ENCODE measurements at regions not wholly inside any gene's neighbourhood (a gene's known extent, or its start where the extent isn't known, plus 50 kb on each side); places are given as distances from the start of the nearest gene placed in this dataset.

GRCh38 chr5:43967165-43967564 is 364.2 kb downstream of the NNT start:
- H4K20me1 ChIP-seq (ENCODE audit: insufficient read depth) = no peaks in the 10 kb centered on the region
- CTCF ChIA-PET = no interaction called here
- no peak overlapping the region for H2AFZ ChIP-seq (ENCODE audit: low read depth, low read length, poor library complexity, severe bottlenecking)
- H3K27me3 ChIP-seq (ENCODE audit: insufficient read depth, low read length) = no peaks in the 10 kb centered on the region
- intact Hi-C loops (cut with micrococcal nuclease) = no loop called here
- no peaks in the 10 kb centered on the region for H3K9me3 ChIP-seq (ENCODE audit: control insufficient read depth in 1 of 2, insufficient read depth in 1 of 2, low read depth in 1 of 2, low read length in 2 of 2)
- no peak for TF ChIP-seq POLR2A (IDR thresholded peaks at IDR 0.05; ENCODE audit: borderline replicate concordance, extremely low read depth, insufficient read depth, insufficient read length)
- no peak for TF ChIP-seq JUND (IDR thresholded peaks at IDR 0.05)
- TF ChIP-seq FOSL1 (IDR thresholded peaks at IDR 0.05; ENCODE audit: low read depth) = no peak
- TF ChIP-seq EGR1 (IDR thresholded peaks at IDR 0.05; ENCODE audit: low read depth) = no peak
- no peak for TF ChIP-seq CTCF (IDR thresholded peaks at IDR 0.05 in 2 of 3, conservative IDR thresholded peaks at IDR 0.05 in 1 of 3; ENCODE audit: borderline replicate concordance in 1 of 3, insufficient read depth in 1 of 3, low read depth in 2 of 3, low read length in 2 of 3)
- no peaks in the 10 kb centered on the region for H3K9me2 ChIP-seq (ENCODE audit: insufficient read depth)
- POLR2A ChIA-PET = no interaction called here
- no peaks in the 10 kb centered on the region for H3K4me1 ChIP-seq (ENCODE audit: control insufficient read depth in 1 of 2, insufficient read depth in 2 of 2, low read length in 2 of 2)
- H3K4me3 ChIP-seq (replicated peaks in 1 of 2; ENCODE audit: low read depth in 1 of 2, low read length in 2 of 2) = no peak overlapping the region
- DNase-seq (ENCODE audit: low read depth, low spot score) (no peak), ATAC-seq (no peak)
- RAD21 ChIA-PET (ENCODE audit: low non-redundant PET in 1 of 2, low total read pairs in 2 of 2, uncharacterized antibody in 2 of 2, unreplicated experiment in 2 of 2) = no interaction called here
- H3K27ac ChIP-seq (ENCODE audit: low read depth, low read length) = no peak overlapping the region
- no peak overlapping the region for H3K9ac ChIP-seq (ENCODE audit: low read length)
- no peak overlapping the region for H3K4me2 ChIP-seq (ENCODE audit: low read length)
- BruUV-seq (replicated peaks) = no TSS peak
- H3K36me3 ChIP-seq (ENCODE audit: control insufficient read depth in 1 of 2, insufficient read depth in 2 of 2, low read length in 2 of 2) = no peaks in the 10 kb centered on the region
- H3K79me2 ChIP-seq (ENCODE audit: insufficient read depth, low read length) = no peaks in the 10 kb centered on the region

GRCh38 chr5:43959144-43959543 is 356.2 kb downstream of the NNT start:
- ChIA-PET RAD21 (ENCODE audit: low non-redundant PET in 1 of 2, low total read pairs in 2 of 2, uncharacterized antibody in 2 of 2, unreplicated experiment in 2 of 2) (no interaction called here), CTCF (no interaction called here), POLR2A (no interaction called here)
- Histone ChIP-seq H2AFZ (ENCODE audit: low read depth, low read length, poor library complexity, severe bottlenecking) (no peak overlapping the region), H3K36me3 (ENCODE audit: control insufficient read depth in 1 of 2, insufficient read depth in 2 of 2, low read length in 2 of 2) (no peaks in the 10 kb centered on the region), H3K27me3 (ENCODE audit: insufficient read depth, low read length) (no peaks in the 10 kb centered on the region), H3K9me3 (ENCODE audit: control insufficient read depth in 1 of 2, insufficient read depth in 1 of 2, low read depth in 1 of 2, low read length in 2 of 2) (no peaks in the 10 kb centered on the region), H4K20me1 (ENCODE audit: insufficient read depth) (no peaks in the 10 kb centered on the region), H3K9ac (ENCODE audit: low read length) (no peak overlapping the region), H3K4me1 (ENCODE audit: control insufficient read depth in 1 of 2, insufficient read depth in 2 of 2, low read length in 2 of 2) (no peaks in the 10 kb centered on the region), H3K4me3 (replicated peaks in 1 of 2; ENCODE audit: low read depth in 1 of 2, low read length in 2 of 2) (no peak overlapping the region), H3K9me2 (ENCODE audit: insufficient read depth) (no peaks in the 10 kb centered on the region), H3K4me2 (ENCODE audit: low read length) (no peak overlapping the region), H3K27ac (ENCODE audit: low read depth, low read length) (no peak overlapping the region), H3K79me2 (ENCODE audit: insufficient read depth, low read length) (no peaks in the 10 kb centered on the region)
- ATAC-seq (no peak), DNase-seq (ENCODE audit: low read depth, low spot score) (no peak)
- intact Hi-C loops (cut with micrococcal nuclease) = no loop called here
- no TSS peak for BruUV-seq (replicated peaks)
- TF ChIP-seq ELF1 (IDR thresholded peaks at IDR 0.05; ENCODE audit: borderline replicate concordance, low read depth) (no peak), SRF (IDR thresholded peaks at IDR 0.05; ENCODE audit: low read depth) (no peak), FOSL1 (IDR thresholded peaks at IDR 0.05; ENCODE audit: low read depth) (no peak), ATF3 (IDR thresholded peaks at IDR 0.05) (no peak), REST (IDR thresholded peaks at IDR 0.05; ENCODE audit: low read depth) (no peak), ZBTB33 (IDR thresholded peaks at IDR 0.05; ENCODE audit: extremely low read depth, insufficient replicate concordance, low read length) (no peak), EZH2 (IDR thresholded peaks at IDR 0.05) (no peak), RAD21 (IDR thresholded peaks at IDR 0.05; ENCODE audit: low read depth) (no peak), EZH2phosphoT487 (IDR thresholded peaks at IDR 0.05; ENCODE audit: borderline replicate concordance) (no peak), TCF7L2 (IDR thresholded peaks at IDR 0.05; ENCODE audit: borderline replicate concordance, extremely low read depth, insufficient read depth, insufficient read length) (no peak), EGR1 (IDR thresholded peaks at IDR 0.05; ENCODE audit: low read depth) (no peak)
